Spleen (tissue), 11 donors: ENCODE measurements at regions not wholly inside any gene's neighbourhood (a gene's known extent, or its start where the extent isn't known, plus 50 kb on each side); places are given as distances from the start of the nearest gene placed in this dataset.

Experiments
- DNase-seq: peaks from one replicate; pipeline ENCODE4 v3.0.0-alpha.2; 2020
- H3K27ac ChIP-seq, 8 donors: fragments of 200-600 bp; sonication (generic) in 7 of 8; 1 replicate in 4 of 8; 2 replicates in 4 of 8; pipeline versions ENCODE4 v1.5.0 to v1.8.0; 2016 to 2021; ENCODE audit warnings: inconsistent platforms in 4 of 8, mild to moderate bottlenecking in 4 of 8, moderate library complexity in 1 of 8
- H3K27me3 ChIP-seq, 7 donors: fragments of 200-600 bp; sonication (generic) in 6 of 7; replicated peaks in 1 of 7; 1 replicate in 4 of 7; 2 replicates in 3 of 7; pipeline versions ENCODE4 v1.5.0 to v1.8.0; 2016 to 2021; ENCODE audit warnings: inconsistent platforms in 3 of 7, mild to moderate bottlenecking in 1 of 7
- H3K36me3 ChIP-seq, 6 donors: fragments of 200-600 bp; sonication (generic) in 5 of 6; 1 replicate in 4 of 6; 2 replicates in 2 of 6; pipeline versions ENCODE4 v1.5.0 to v1.8.0; 2016 to 2021; ENCODE audit warnings: inconsistent platforms in 2 of 6
- H3K4me1 ChIP-seq, 6 donors: fragments of 200-600 bp; sonication (generic) in 5 of 6; 1 replicate in 3 of 6; 2 replicates in 3 of 6; pipeline versions ENCODE4 v1.5.0 to v1.8.0; 2016 to 2021; ENCODE audit warnings: inconsistent platforms in 3 of 6
- H3K4me3 ChIP-seq, 8 donors: fragments of 200-600 bp; sonication (generic) in 7 of 8; 1 replicate in 4 of 8; 2 replicates in 4 of 8; pipeline versions ENCODE4 v1.5.0 to v1.8.0; 2016 to 2021; ENCODE audit warnings: inconsistent platforms in 4 of 8, mild to moderate bottlenecking in 4 of 8, moderate library complexity in 2 of 8
- H3K9me3 ChIP-seq, 8 donors: fragments of 200-600 bp; sonication (generic) in 7 of 8; 1 replicate in 4 of 8; 2 replicates in 4 of 8; pipeline versions ENCODE4 v1.5.0 to v1.8.0; 2016 to 2021; ENCODE audit warnings: inconsistent platforms in 4 of 8
- POLR2A ChIP-seq, 3 donors: fragments of 450-650 bp; IDR thresholded peaks; one replicate each; pipeline ENCODE4 v1.5.1; 2017; ENCODE audit warnings: antibody characterized with exemption in 3 of 3, mild to moderate bottlenecking in 1 of 3
- POLR2AphosphoS5 ChIP-seq, 3 donors: sonication (generic); formaldehyde crosslinking; IDR thresholded peaks; one replicate each; pipeline ENCODE4 v1.5.1; 2017; ENCODE audit warnings: antibody characterized with exemption in 3 of 3
- WGBS, 5 donors: extraction: QIAGEN DNeasy Blood & Tissue Kit in 3 of 5; methylation state at CpG; one replicate each; pipeline versions ENCODE4 v1.1.5 to v1.1.7; 2013 to 2018; 5-methylcytosine and 5-hydroxymethylcytosine counted together
- intact Hi-C: fragments of 100-400 bp; cut with DNase I; formaldehyde crosslinking; loops from one replicate; pipeline ENCODE4 v1.15.0; 2023; ENCODE audit warnings: low total_unique reads
- TF ChIP-seq, protein P1 (sequence below), 11 experiments: fragments of 200-600 bp in 7 of 11; fragments of 450-650 bp in 4 of 11; sonication (generic) in 4 of 11; IDR thresholded peaks in 8 of 11; conservative IDR thresholded peaks in 3 of 11; 1 replicate in 7 of 11; 2 replicates in 4 of 11; pipeline versions ENCODE4 v1.4.0 to v1.8.0; 2016 to 2021; ENCODE audit warnings: antibody characterized with exemption in 11 of 11, inconsistent platforms in 4 of 11, mild to moderate bottlenecking in 1 of 11
- donor health status: healthy with polysubstance abuse.
- donor health status: DM: no; HTN: no; CAD: no; lungs with moderate emphysema.
- donor health status: DM: no; HTN: no; CAD: no.
- donor health status: Bipolar disorder and iron deficiency.
- donor health status: healthy.
- donor health status: DM: no; HTN: no; CAD: no.
- donor health status: DM: yes; HTN: yes; CAD: no.

DNA sequence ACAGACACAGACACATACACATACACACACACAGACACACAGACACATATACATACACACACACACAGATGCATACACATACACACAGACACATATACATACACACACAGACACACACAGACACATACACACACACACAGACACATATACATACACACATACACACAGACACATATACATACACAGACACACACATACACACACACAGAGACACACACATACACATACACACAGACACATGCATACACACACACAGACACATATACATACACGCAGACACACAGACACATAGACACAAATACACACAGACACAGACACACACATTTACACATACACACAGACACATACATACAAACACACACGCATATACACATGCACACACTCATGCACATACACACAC is 81.5 kb upstream of the ARL4C start:
- no peaks in the 10 kb centered on the region for H3K27me3 ChIP-seq
- no peaks in the 10 kb centered on the region for H3K36me3 ChIP-seq
- H3K9me3 ChIP-seq, result no peaks in the 10 kb centered on the region
- TF ChIP-seq, protein P1, sequence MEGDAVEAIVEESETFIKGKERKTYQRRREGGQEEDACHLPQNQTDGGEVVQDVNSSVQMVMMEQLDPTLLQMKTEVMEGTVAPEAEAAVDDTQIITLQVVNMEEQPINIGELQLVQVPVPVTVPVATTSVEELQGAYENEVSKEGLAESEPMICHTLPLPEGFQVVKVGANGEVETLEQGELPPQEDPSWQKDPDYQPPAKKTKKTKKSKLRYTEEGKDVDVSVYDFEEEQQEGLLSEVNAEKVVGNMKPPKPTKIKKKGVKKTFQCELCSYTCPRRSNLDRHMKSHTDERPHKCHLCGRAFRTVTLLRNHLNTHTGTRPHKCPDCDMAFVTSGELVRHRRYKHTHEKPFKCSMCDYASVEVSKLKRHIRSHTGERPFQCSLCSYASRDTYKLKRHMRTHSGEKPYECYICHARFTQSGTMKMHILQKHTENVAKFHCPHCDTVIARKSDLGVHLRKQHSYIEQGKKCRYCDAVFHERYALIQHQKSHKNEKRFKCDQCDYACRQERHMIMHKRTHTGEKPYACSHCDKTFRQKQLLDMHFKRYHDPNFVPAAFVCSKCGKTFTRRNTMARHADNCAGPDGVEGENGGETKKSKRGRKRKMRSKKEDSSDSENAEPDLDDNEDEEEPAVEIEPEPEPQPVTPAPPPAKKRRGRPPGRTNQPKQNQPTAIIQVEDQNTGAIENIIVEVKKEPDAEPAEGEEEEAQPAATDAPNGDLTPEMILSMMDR (IDR thresholded peaks at IDR 0.05 in 8 of 11, conservative IDR thresholded peaks at IDR 0.05 in 3 of 11), result no peak
- no peak for TF ChIP-seq POLR2A (IDR thresholded peaks at IDR 0.05)
- TF ChIP-seq POLR2AphosphoS5 (IDR thresholded peaks at IDR 0.05), result no peak
- no peak overlapping the region for H3K27ac ChIP-seq
- H3K4me3 ChIP-seq, result no peak overlapping the region
- intact Hi-C loops, result no loop called here
- WGBS, 5 donors, result 88 to 98% (median 93%) methylated on average over 2 of the region's 2 CpGs
- DNase-seq, result no peak
- H3K4me1 ChIP-seq, result peaks cover 0 to 5% (median 0%) of the 10 kb centered on the region in 6 donors

DNA sequence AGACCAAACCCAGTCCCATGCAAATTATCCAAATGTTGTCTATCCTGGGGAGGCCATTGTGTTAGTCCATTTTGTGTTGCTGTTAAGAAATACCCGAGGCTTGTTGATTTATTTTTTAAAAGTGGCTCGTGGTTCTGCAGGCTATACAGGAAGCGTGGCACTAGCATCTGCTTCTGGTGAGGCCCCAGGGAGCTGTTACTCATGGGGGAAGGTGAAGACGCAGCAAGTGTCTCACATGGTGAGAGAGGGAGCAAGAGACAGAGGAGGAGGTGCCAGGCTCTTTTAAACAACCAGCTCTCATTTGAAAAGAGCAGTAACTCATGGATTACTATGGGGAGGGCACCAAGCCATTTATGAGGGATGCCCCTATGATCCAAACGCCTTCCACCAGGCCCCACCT is 80.3 kb upstream of the ARL4C start:
- H3K27ac ChIP-seq, result no peak overlapping the region
- no peak overlapping the region for H3K4me3 ChIP-seq
- peaks cover 0 to 7% (median 4%) of the 10 kb centered on the region in 6 donors for H3K4me1 ChIP-seq
- TF ChIP-seq, protein P1 (IDR thresholded peaks at IDR 0.05 in 8 of 11, conservative IDR thresholded peaks at IDR 0.05 in 3 of 11), result no peak
- TF ChIP-seq POLR2A (IDR thresholded peaks at IDR 0.05) (no peak), POLR2AphosphoS5 (IDR thresholded peaks at IDR 0.05) (no peak)
- WGBS, 5 donors, result 25 to 43% (median 33%) methylated on average over 5 of the region's 5 CpGs
- H3K9me3 ChIP-seq, result no peaks in the 10 kb centered on the region
- intact Hi-C loops, result no loop called here
- DNase-seq, result no peak
- H3K36me3 ChIP-seq, result no peaks in the 10 kb centered on the region
- H3K27me3 ChIP-seq, result no peaks in the 10 kb centered on the region

DNA sequence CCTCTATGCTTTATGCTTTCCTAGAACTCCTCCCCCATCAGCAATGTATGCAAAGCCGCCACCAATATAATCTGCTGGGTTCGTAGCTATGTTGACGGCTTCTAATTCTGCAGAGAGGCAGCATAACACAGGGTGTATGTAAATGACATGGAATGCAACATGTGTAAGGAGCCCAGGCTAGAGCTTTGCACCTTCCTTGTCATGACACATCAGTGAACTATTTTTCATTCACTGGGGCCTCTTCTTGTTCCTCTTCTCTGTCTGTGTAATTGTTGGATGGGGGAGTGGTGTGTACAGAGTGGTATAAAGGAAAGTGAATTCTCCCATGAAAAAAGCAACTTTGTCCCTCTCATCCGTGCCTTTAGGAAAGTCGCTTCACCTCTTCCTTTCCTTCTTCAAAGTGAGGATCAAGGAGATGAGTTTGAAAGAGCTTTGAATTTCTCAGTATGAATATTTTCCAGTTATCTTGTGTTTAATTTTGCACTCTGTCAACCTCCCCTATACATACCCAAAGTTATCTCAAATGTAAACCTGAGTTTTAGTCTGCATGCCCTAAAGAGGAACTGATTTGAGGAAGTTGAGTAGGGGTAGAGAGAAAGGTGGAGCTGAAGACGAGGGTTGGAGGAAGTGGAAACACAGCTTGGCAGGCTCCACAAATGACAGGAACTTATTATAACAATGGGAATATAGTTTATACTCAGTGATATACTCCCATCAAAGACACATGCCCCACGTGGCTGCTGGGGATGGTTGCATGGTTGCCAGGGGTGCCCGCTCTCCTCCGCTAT is 74.9 kb upstream of the ARL4C start:
- Histone ChIP-seq H3K27me3 (no peaks in the 10 kb centered on the region), H3K4me1 (peaks cover 0 to 45% (median 15%) of the 10 kb centered on the region in 6 donors), H3K36me3 (no peaks in the 10 kb centered on the region), H3K4me3 (no peak overlapping the region), H3K9me3 (no peaks in the 10 kb centered on the region), H3K27ac (peak overlapping the region in 1 of 8 donors; percentile 45)
- no peak for DNase-seq
- TF ChIP-seq, protein P1 (IDR thresholded peaks at IDR 0.05 in 8 of 11, conservative IDR thresholded peaks at IDR 0.05 in 3 of 11), result no peak
- TF ChIP-seq POLR2AphosphoS5 (IDR thresholded peaks at IDR 0.05), result no peak
- TF ChIP-seq POLR2A (IDR thresholded peaks at IDR 0.05), result no peak
- WGBS, 5 donors, result 46 to 53% (median 52%) methylated on average over 9 of the region's 9 CpGs
- intact Hi-C loops, result no loop called here

DNA sequence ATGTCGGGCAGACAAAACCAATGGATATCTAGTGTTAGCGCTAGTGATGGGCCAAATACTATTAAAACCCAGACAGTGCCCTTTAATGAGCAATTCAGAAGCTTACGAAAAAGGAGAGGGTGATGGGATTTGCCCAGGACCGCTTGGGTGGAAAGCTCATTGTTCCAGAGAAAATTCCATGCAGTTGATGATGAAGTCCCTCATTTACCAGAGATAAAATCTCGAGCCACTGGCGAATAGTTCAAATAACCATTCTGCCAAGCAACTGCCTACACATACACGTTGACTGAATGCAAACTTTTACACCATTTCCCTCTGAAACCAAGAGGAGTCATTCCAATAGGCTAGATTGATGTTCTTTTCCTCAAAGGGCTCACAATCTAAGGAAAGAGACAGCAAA is 73.6 kb upstream of the ARL4C start:
- Histone ChIP-seq H3K4me3 (no peak overlapping the region), H3K27me3 (no peaks in the 10 kb centered on the region), H3K27ac (peak overlapping the region in 2 of 8 donors; percentile 16 to 45), H3K9me3 (no peaks in the 10 kb centered on the region), H3K36me3 (no peaks in the 10 kb centered on the region), H3K4me1 (peaks cover 0 to 54% (median 15%) of the 10 kb centered on the region in 6 donors)
- no peak for DNase-seq
- TF ChIP-seq POLR2AphosphoS5 (IDR thresholded peaks at IDR 0.05) (no peak), POLR2A (IDR thresholded peaks at IDR 0.05) (no peak)
- TF ChIP-seq, protein P1 (IDR thresholded peaks at IDR 0.05 in 8 of 11, conservative IDR thresholded peaks at IDR 0.05 in 3 of 11), result no peak
- intact Hi-C loops, result no loop called here
- WGBS, 5 donors, result 68 to 85% (median 78%) methylated on average over 7 of the region's 7 CpGs
